Mesenchymal stem cell (in vitro differentiated cells and primary cell): ENCODE measurements at regions not wholly inside any gene's neighbourhood (a gene's known extent, or its start where the extent isn't known, plus 50 kb on each side); places are given as distances from the start of the nearest gene placed in this dataset.

Source experiments
- DNase-seq: peaks from one replicate; pipeline ENCODE4 v3.0.0-alpha.2; 2013
- H2AFZ ChIP-seq: one replicate; pipeline ENCODE4 v1.6.1; 2013; ENCODE audit warnings: low read depth, mild to moderate bottlenecking, control low read depth, inconsistent platforms, low read length, moderate library complexity
- H2AK5ac ChIP-seq: 2 replicates; pipeline ENCODE4 v1.6.1; 2013; ENCODE audit warnings: low read length, moderate library complexity, mild to moderate bottlenecking, inconsistent platforms; ENCODE audit not compliant: severe bottlenecking
- H2BK120ac ChIP-seq: one replicate; pipeline ENCODE4 v1.6.1; 2013; ENCODE audit warnings: low read depth, mild to moderate bottlenecking, inconsistent platforms, low read length, moderate library complexity
- H2BK12ac ChIP-seq, 2 experiments: one replicate each; pipeline ENCODE4 v1.6.1; 2013; ENCODE audit warnings: inconsistent platforms in 2 of 2, low read length in 2 of 2, mild to moderate bottlenecking in 2 of 2, moderate library complexity in 2 of 2, control low read depth in 1 of 2
- H2BK15ac ChIP-seq: one replicate; pipeline ENCODE4 v1.6.1; 2013; ENCODE audit warnings: mild to moderate bottlenecking, low read depth, inconsistent platforms; ENCODE audit not compliant: poor library complexity, severe bottlenecking
- H2BK5ac ChIP-seq: 2 replicates; pipeline ENCODE4 v1.6.1; 2013; ENCODE audit warnings: low read depth, mild to moderate bottlenecking, low read length, control low read depth, inconsistent platforms; ENCODE audit not compliant: poor library complexity, severe bottlenecking
- H3K14ac ChIP-seq, 2 experiments: one replicate each; pipeline ENCODE4 v1.6.1; 2013; ENCODE audit warnings: inconsistent platforms in 2 of 2, low read length in 2 of 2, control low read depth in 1 of 2, mild to moderate bottlenecking in 1 of 2, moderate library complexity in 1 of 2
- H3K18ac ChIP-seq, 2 experiments: one replicate each; pipeline ENCODE4 v1.6.1; 2013; ENCODE audit warnings: inconsistent platforms in 2 of 2, low read length in 2 of 2, control low read depth in 1 of 2, low read depth in 1 of 2, mild to moderate bottlenecking in 1 of 2
- H3K23ac ChIP-seq, 2 experiments: one replicate each; pipeline ENCODE4 v1.6.1; 2013; ENCODE audit warnings: inconsistent platforms in 2 of 2, low read length in 2 of 2, mild to moderate bottlenecking in 2 of 2, moderate library complexity in 2 of 2, control low read depth in 1 of 2
- H3K27ac ChIP-seq: 2 replicates; pipeline ENCODE4 v1.5.1; 2013; ENCODE audit warnings: mild to moderate bottlenecking, moderate library complexity, low read length, control low read depth, inconsistent platforms; ENCODE audit not compliant: poor library complexity, severe bottlenecking
- H3K27me3 ChIP-seq, 2 experiments: 2 replicates each; pipeline versions ENCODE4 v1.6.1 to v1.7.0; 2013; ENCODE audit warnings: low read length in 2 of 2, mild to moderate bottlenecking in 2 of 2, moderate library complexity in 2 of 2, control low read depth in 1 of 2, inconsistent platforms in 1 of 2; ENCODE audit not compliant: control insufficient read depth in 1 of 2, insufficient read depth in 1 of 2
- H3K36me3 ChIP-seq, 2 experiments: 2 replicates each; pipeline versions ENCODE4 v1.6.1 to v1.7.0; 2013; ENCODE audit warnings: low read length in 2 of 2, control low read depth in 1 of 2, inconsistent platforms in 1 of 2, low read depth in 1 of 2, mild to moderate bottlenecking in 1 of 2; ENCODE audit not compliant: insufficient read depth in 2 of 2, control insufficient read depth in 1 of 2
- H3K4ac ChIP-seq, 2 experiments: one replicate each; pipeline ENCODE4 v1.6.1; 2013; ENCODE audit warnings: inconsistent platforms in 2 of 2, low read length in 2 of 2, mild to moderate bottlenecking in 2 of 2, moderate library complexity in 2 of 2, control low read depth in 1 of 2, low read depth in 1 of 2
- H3K4me1 ChIP-seq: 2 replicates; pipeline ENCODE4 v1.6.1; 2013; ENCODE audit warnings: low read depth, low read length, control low read depth; ENCODE audit not compliant: control insufficient read depth, insufficient read depth
- H3K4me2 ChIP-seq: 2 replicates; pipeline ENCODE4 v1.6.1; 2013; ENCODE audit warnings: low read length, mild to moderate bottlenecking, inconsistent platforms; ENCODE audit not compliant: poor library complexity, severe bottlenecking
- H3K4me3 ChIP-seq, 2 experiments: 2 replicates each; pipeline versions ENCODE4 v1.5.1 to v1.7.0; 2013; ENCODE audit warnings: low read length in 2 of 2, mild to moderate bottlenecking in 2 of 2, control low read depth in 1 of 2, low read depth in 1 of 2; ENCODE audit not compliant: insufficient read depth in 1 of 2
- H3K79me1 ChIP-seq: replicated peaks from 2 replicates; pipeline ENCODE4 v1.6.1; 2013; ENCODE audit warnings: mild to moderate bottlenecking, control low read depth, low read length, inconsistent platforms; ENCODE audit not compliant: poor library complexity, severe bottlenecking
- H3K9ac ChIP-seq: 2 replicates; pipeline ENCODE4 v1.7.0; 2013; ENCODE audit warnings: mild to moderate bottlenecking, low read length, moderate library complexity
- H3K9me3 ChIP-seq: 2 replicates; pipeline ENCODE4 v1.7.0; 2013; ENCODE audit warnings: mild to moderate bottlenecking, low read length; ENCODE audit not compliant: control insufficient read depth
- H4K8ac ChIP-seq: one replicate; pipeline ENCODE4 v1.6.1; 2013; ENCODE audit warnings: inconsistent platforms, mild to moderate bottlenecking, low read length, moderate library complexity
- H4K91ac ChIP-seq: one replicate; pipeline ENCODE4 v1.6.1; 2013; ENCODE audit warnings: mild to moderate bottlenecking, low read length, inconsistent platforms
- WGBS: methylation state at CpG from one replicate; pipeline ENCODE4 v1.1.7; 2013; ENCODE audit warnings: mixed read lengths; 5-methylcytosine and 5-hydroxymethylcytosine counted together

DNA sequence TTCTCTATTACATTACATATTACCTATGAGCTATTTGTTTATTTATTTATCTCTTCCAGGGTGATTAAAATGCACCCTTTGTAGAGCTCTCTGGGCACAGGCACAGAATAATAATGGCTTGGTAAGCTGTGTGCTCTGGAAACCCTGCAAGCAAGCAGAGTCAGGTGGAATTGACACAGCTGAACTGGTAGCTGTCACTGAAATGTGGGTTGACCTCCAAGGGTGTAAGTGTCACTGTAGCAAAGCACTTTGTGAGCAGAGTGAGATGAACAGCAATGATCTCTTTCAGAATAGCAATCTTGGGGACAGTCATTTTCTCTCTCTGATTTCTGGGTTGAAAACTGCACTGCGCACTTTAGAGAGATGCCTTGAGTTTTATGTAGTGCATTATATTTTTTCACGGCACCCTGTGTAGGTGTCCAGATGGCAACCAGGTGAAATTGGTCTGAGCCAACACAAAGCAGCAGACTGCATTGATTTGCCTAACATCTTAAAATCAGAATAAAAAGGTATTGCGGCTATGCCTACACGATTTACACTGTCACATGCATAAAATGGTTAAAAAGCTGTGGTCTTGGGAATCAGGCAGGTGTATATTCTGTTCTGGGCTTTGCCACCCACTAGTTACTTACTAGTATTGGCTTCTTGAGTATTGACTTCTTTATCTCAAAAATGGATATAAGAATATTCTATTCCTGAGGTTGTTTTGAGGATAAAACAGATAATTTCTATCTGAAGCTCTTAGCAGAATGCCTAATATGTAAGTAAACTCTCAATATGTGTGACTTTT lies 450.3 kb downstream of the RAPGEF2 start:
- H2BK12ac ChIP-seq = no peak overlapping the region
- H3K27ac ChIP-seq = no peak overlapping the region
- no peak overlapping the region for H3K4me2 ChIP-seq
- H2BK15ac ChIP-seq = no peak overlapping the region
- DNase-seq = no peak
- no peak overlapping the region for H2AFZ ChIP-seq
- no peak overlapping the region for H4K8ac ChIP-seq
- H3K4ac ChIP-seq = no peak overlapping the region
- H2BK120ac ChIP-seq = no peak overlapping the region
- no peak overlapping the region for H3K14ac ChIP-seq
- no peak overlapping the region for H4K91ac ChIP-seq
- no peaks in the 10 kb centered on the region for H3K79me1 ChIP-seq
- H2BK5ac ChIP-seq = no peak overlapping the region
- no peak overlapping the region for H2AK5ac ChIP-seq
- H3K4me1 ChIP-seq = no peaks in the 10 kb centered on the region
- no peak overlapping the region for H3K9ac ChIP-seq
- no peaks in the 10 kb centered on the region for H3K9me3 ChIP-seq
- WGBS = 96% methylated on average over 2 of the region's 4 CpGs
- H3K23ac ChIP-seq = no peak overlapping the region
- no peak overlapping the region for H3K18ac ChIP-seq
- no peak overlapping the region for H3K4me3 ChIP-seq
- no peaks in the 10 kb centered on the region for H3K36me3 ChIP-seq
- no peaks in the 10 kb centered on the region for H3K27me3 ChIP-seq

- Histone ChIP-seq H4K8ac (no peak overlapping the region), H2AFZ (no peak overlapping the region), H3K9me3 (peaks cover 3% of the 10 kb centered on the region), H2BK120ac (no peak overlapping the region), H2BK5ac (no peak overlapping the region), H3K9ac (no peak overlapping the region), H3K23ac (no peak overlapping the region), H3K4ac (no peak overlapping the region), H4K91ac (no peak overlapping the region), H3K18ac (no peak overlapping the region), H3K4me2 (no peak overlapping the region), H3K27ac (no peak overlapping the region), H2BK15ac (no peak overlapping the region), H3K36me3 (no peaks in the 10 kb centered on the region), H3K4me1 (no peaks in the 10 kb centered on the region), H3K14ac (no peak overlapping the region), H3K79me1 (no peaks in the 10 kb centered on the region), H3K27me3 (no peaks in the 10 kb centered on the region), H2BK12ac (no peak overlapping the region), H3K4me3 (no peak overlapping the region), H2AK5ac (no peak overlapping the region)
- no peak for DNase-seq
These were observed 453.0 kb downstream of the RAPGEF2 start for GRCh38 chr4:159555873-159556272.

DNA sequence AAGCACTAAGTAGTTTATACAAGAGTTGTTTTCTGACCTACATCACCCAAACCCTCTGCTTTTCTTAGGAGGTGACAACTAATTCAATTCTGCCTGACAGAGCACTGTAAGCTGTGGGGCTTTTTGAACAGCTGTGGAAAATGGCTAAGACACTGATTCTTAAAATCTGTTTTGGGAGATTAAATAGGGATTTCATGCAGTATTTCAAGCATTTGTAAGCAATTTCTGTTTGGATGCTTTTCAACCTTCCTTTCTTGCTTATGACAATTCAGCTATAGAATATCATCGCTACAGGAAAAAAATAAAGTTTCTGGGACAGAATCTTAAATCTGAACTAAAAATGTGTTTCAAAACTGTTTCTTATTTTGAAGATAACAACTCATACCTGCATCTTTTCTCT lies 459.5 kb downstream of the RAPGEF2 start:
- Histone ChIP-seq H3K9ac (no peak overlapping the region), H2BK15ac (no peak overlapping the region), H3K9me3 (peaks cover 3% of the 10 kb centered on the region), H3K4me3 (no peak overlapping the region), H4K91ac (no peak overlapping the region), H2BK120ac (no peak overlapping the region), H3K79me1 (no peaks in the 10 kb centered on the region), H3K4ac (no peak overlapping the region), H2BK12ac (no peak overlapping the region), H3K18ac (no peak overlapping the region), H3K14ac (no peak overlapping the region), H4K8ac (no peak overlapping the region), H2AFZ (no peak overlapping the region), H3K4me1 (no peaks in the 10 kb centered on the region), H3K23ac (no peak overlapping the region), H3K27ac (no peak overlapping the region), H3K27me3 (no peaks in the 10 kb centered on the region), H2AK5ac (no peak overlapping the region), H3K4me2 (no peak overlapping the region), H3K36me3 (no peaks in the 10 kb centered on the region), H2BK5ac (no peak overlapping the region)
- WGBS = no CpG with 5 or more reads among the region's 1 CpG
- DNase-seq = no peak

- H3K9me3 ChIP-seq = peaks cover 5% of the 10 kb centered on the region
- H3K27ac ChIP-seq = no peak overlapping the region
- H3K18ac ChIP-seq = no peak overlapping the region
- H3K14ac ChIP-seq = no peak overlapping the region
- no peak overlapping the region for H2AFZ ChIP-seq
- H3K9ac ChIP-seq = no peak overlapping the region
- H2BK12ac ChIP-seq = no peak overlapping the region
- H4K8ac ChIP-seq = no peak overlapping the region
- no peaks in the 10 kb centered on the region for H3K4me1 ChIP-seq
- DNase-seq = no peak
- H3K4ac ChIP-seq = no peak overlapping the region
- no peak overlapping the region for H2BK5ac ChIP-seq
- H2BK15ac ChIP-seq = no peak overlapping the region
- WGBS = no CpG with 5 or more reads among the region's 1 CpG
- H3K27me3 ChIP-seq = no peaks in the 10 kb centered on the region
- no peak overlapping the region for H2AK5ac ChIP-seq
- no peaks in the 10 kb centered on the region for H3K79me1 ChIP-seq
- H2BK120ac ChIP-seq = no peak overlapping the region
- H3K4me3 ChIP-seq = no peak overlapping the region
- no peak overlapping the region for H3K4me2 ChIP-seq
- H4K91ac ChIP-seq = no peak overlapping the region
- no peak overlapping the region for H3K23ac ChIP-seq
- H3K36me3 ChIP-seq = no peaks in the 10 kb centered on the region
These were observed 460.4 kb downstream of the RAPGEF2 start for GRCh38 chr4:159563257-159563656.
